Esophagus muscularis mucosa (tissue), 4 donors: ENCODE measurements at regions not wholly inside any gene's neighbourhood (a gene's known extent, or its start where the extent isn't known, plus 50 kb on each side); places are given as distances from the start of the nearest gene placed in this dataset.

Experiments used
- DNase-seq: peaks from one replicate; pipeline ENCODE4 v3.0.0-alpha.2; 2017; ENCODE audit errors: extremely low spot score
- H3K27ac ChIP-seq, 4 donors: fragments of 200-600 bp; sonication (generic); replicated peaks in 1 of 4; 1 replicate in 3 of 4; 2 replicates in 1 of 4; pipeline ENCODE4 v1.5.1; 2016 to 2019; ENCODE audit warnings: mild to moderate bottlenecking in 1 of 4
- H3K27me3 ChIP-seq, 4 donors: fragments of 200-600 bp; sonication (generic); one replicate each; pipeline versions ENCODE4 v1.5.1 to v1.6.0; 2016 to 2019
- H3K36me3 ChIP-seq, 4 donors: fragments of 200-600 bp; sonication (generic); one replicate each; pipeline ENCODE4 v1.5.1; 2016 to 2019
- H3K4me1 ChIP-seq, 4 donors: fragments of 200-600 bp; sonication (generic); one replicate each; pipeline ENCODE4 v1.5.1; 2016 to 2019
- H3K4me3 ChIP-seq, 4 donors: fragments of 200-600 bp; sonication (generic); 1 replicate in 2 of 4; 2 replicates in 2 of 4; pipeline ENCODE4 v1.5.1; 2016 to 2019; ENCODE audit warnings: mild to moderate bottlenecking in 4 of 4, moderate library complexity in 1 of 4
- H3K9me3 ChIP-seq, 4 donors: fragments of 200-600 bp; sonication (generic); 1 replicate in 3 of 4; 2 replicates in 1 of 4; pipeline ENCODE4 v1.5.1; 2016 to 2019
- CTCF ChIP-seq, 3 experiments: fragments of 200-600 bp in 2 of 3; fragments of 450-650 bp in 1 of 3; sonication (generic) in 2 of 3; IDR thresholded peaks; one replicate each; pipeline ENCODE4 v1.5.1; 2017 to 2019; ENCODE audit warnings: antibody characterized with exemption in 3 of 3, mild to moderate bottlenecking in 2 of 3, moderate library complexity in 1 of 3
- EP300 ChIP-seq: sonication (generic); formaldehyde crosslinking; IDR thresholded peaks from one replicate; pipeline ENCODE4 v1.6.1; 2017; ENCODE audit warnings: antibody characterized with exemption
- POLR2A ChIP-seq: fragments of 450-650 bp; IDR thresholded peaks from one replicate; pipeline ENCODE4 v1.6.1; 2017; ENCODE audit warnings: antibody characterized with exemption, moderate library complexity, mild to moderate bottlenecking, low read depth
- POLR2AphosphoS5 ChIP-seq, 2 donors: sonication (generic); formaldehyde crosslinking; IDR thresholded peaks; one replicate each; pipeline ENCODE4 v1.6.1; 2017; ENCODE audit warnings: antibody characterized with exemption in 2 of 2
- WGBS: methylation state at CpG from one replicate; pipeline ENCODE4 v1.1.5; 2018; 5-methylcytosine and 5-hydroxymethylcytosine counted together
- intact Hi-C: fragments of 100-400 bp; cut with DNase I; formaldehyde crosslinking; loops from one replicate; pipeline ENCODE4 v1.15.1; 2023

GRCh38 chr14:85334316-85334715 lies 195.6 kb upstream of the FLRT2 start:
- no peak for DNase-seq
- Histone ChIP-seq H3K27me3 (no peaks in the 10 kb centered on the region), H3K9me3 (no peaks in the 10 kb centered on the region), H3K4me1 (no peaks in the 10 kb centered on the region), H3K27ac (no peak overlapping the region), H3K4me3 (no peak overlapping the region), H3K36me3 (no peaks in the 10 kb centered on the region)
- whole genome bisulfite sequencing = 87% methylated on average over 3 of the region's 3 CpGs
- intact Hi-C loops = no loop called here
- TF ChIP-seq POLR2AphosphoS5 (IDR thresholded peaks at IDR 0.05) (no peak), EP300 (no peak), CTCF (IDR thresholded peaks at IDR 0.05) (no peak), POLR2A (no peak)

GRCh38 chr14:85336257-85336656 lies 193.7 kb upstream of the FLRT2 start:
- H3K27me3 ChIP-seq = no peaks in the 10 kb centered on the region
- WGBS = 95% methylated on average over 1 of the region's 1 CpG
- H3K9me3 ChIP-seq = no peaks in the 10 kb centered on the region
- no peak overlapping the region for H3K4me3 ChIP-seq
- H3K27ac ChIP-seq = no peak overlapping the region
- no peak for TF ChIP-seq POLR2AphosphoS5 (IDR thresholded peaks at IDR 0.05)
- TF ChIP-seq EP300 = no peak
- no peak for TF ChIP-seq POLR2A
- TF ChIP-seq CTCF (IDR thresholded peaks at IDR 0.05) = no peak
- H3K36me3 ChIP-seq = no peaks in the 10 kb centered on the region
- intact Hi-C loops = no loop called here
- DNase-seq = no peak
- no peaks in the 10 kb centered on the region for H3K4me1 ChIP-seq

- H3K9me3 ChIP-seq = no peaks in the 10 kb centered on the region
- H3K4me3 ChIP-seq = no peak overlapping the region
- H3K27me3 ChIP-seq = no peaks in the 10 kb centered on the region
- WGBS = 80% methylated on average over 5 of the region's 5 CpGs
- no peak for DNase-seq
- TF ChIP-seq EP300 = no peak
- TF ChIP-seq POLR2AphosphoS5 (IDR thresholded peaks at IDR 0.05) = no peak
- TF ChIP-seq CTCF (IDR thresholded peaks at IDR 0.05) = no peak
- TF ChIP-seq POLR2A = no peak
- no peaks in the 10 kb centered on the region for H3K4me1 ChIP-seq
- no peaks in the 10 kb centered on the region for H3K36me3 ChIP-seq
- no peak overlapping the region for H3K27ac ChIP-seq
- intact Hi-C loops = no loop called here
Observed at GRCh38 chr14:85336817-85337216, 193.1 kb upstream of the FLRT2 start.

- Histone ChIP-seq H3K27me3 (no peaks in the 10 kb centered on the region), H3K4me3 (no peak overlapping the region), H3K36me3 (no peaks in the 10 kb centered on the region), H3K4me1 (no peaks in the 10 kb centered on the region), H3K27ac (no peak overlapping the region), H3K9me3 (no peaks in the 10 kb centered on the region)
- 80% methylated on average over 2 of the region's 2 CpGs for WGBS
- TF ChIP-seq POLR2AphosphoS5 (IDR thresholded peaks at IDR 0.05) (no peak), POLR2A (no peak), CTCF (IDR thresholded peaks at IDR 0.05) (no peak), EP300 (no peak)
- intact Hi-C loops = no loop called here
- no peak for DNase-seq
Observed at GRCh38 chr14:85338895-85339294, 191.0 kb upstream of the FLRT2 start.

GRCh38 chr14:85342858-85343607 lies 186.9 kb upstream of the FLRT2 start:
- no peaks in the 10 kb centered on the region for H3K4me1 ChIP-seq
- H3K27ac ChIP-seq = no peak overlapping the region
- TF ChIP-seq POLR2AphosphoS5 (IDR thresholded peaks at IDR 0.05) = no peak
- no peak for TF ChIP-seq POLR2A
- TF ChIP-seq EP300 = no peak
- TF ChIP-seq CTCF (IDR thresholded peaks at IDR 0.05) = no peak
- H3K27me3 ChIP-seq = no peaks in the 10 kb centered on the region
- no peak for DNase-seq
- no peaks in the 10 kb centered on the region for H3K9me3 ChIP-seq
- H3K4me3 ChIP-seq = no peak overlapping the region
- intact Hi-C loops = no loop called here
- H3K36me3 ChIP-seq = no peaks in the 10 kb centered on the region
- 78% methylated on average over 3 of the region's 3 CpGs for WGBS
